Neuronal stem cell (in vitro differentiated cells): ENCODE measurements at regions not wholly inside any gene's neighbourhood (a gene's known extent, or its start where the extent isn't known, plus 50 kb on each side); places are given as distances from the start of the nearest gene placed in this dataset.

Source experiments
- DNase-seq: peaks from one replicate; pipeline ENCODE4 v3.0.0-alpha.2; 2013; ENCODE audit warnings: low spot score
- H2AFZ ChIP-seq: one replicate; pipeline ENCODE4 v1.6.1; 2013; ENCODE audit warnings: mild to moderate bottlenecking, low read length, inconsistent platforms
- H2AK5ac ChIP-seq: 2 replicates; pipeline ENCODE4 v1.6.1; 2013; ENCODE audit warnings: low read depth, mild to moderate bottlenecking, inconsistent platforms, low read length, moderate library complexity, mixed read lengths
- H2BK120ac ChIP-seq: 2 replicates; pipeline ENCODE4 v1.6.1; 2013; ENCODE audit warnings: low read depth, mild to moderate bottlenecking, inconsistent platforms, low read length, moderate library complexity, mixed read lengths
- H2BK12ac ChIP-seq: one replicate; pipeline ENCODE4 v1.6.1; 2013; ENCODE audit warnings: low read length, inconsistent platforms
- H2BK15ac ChIP-seq: 2 replicates; pipeline ENCODE4 v1.6.1; 2013; ENCODE audit warnings: mild to moderate bottlenecking, low read length, inconsistent platforms, mixed read lengths
- H2BK5ac ChIP-seq: one replicate; pipeline ENCODE4 v1.6.1; 2013; ENCODE audit warnings: inconsistent platforms, mild to moderate bottlenecking, low read length, moderate library complexity
- H3K14ac ChIP-seq: one replicate; pipeline ENCODE4 v1.6.1; 2013; ENCODE audit warnings: low read length, inconsistent platforms
- H3K18ac ChIP-seq: 2 replicates; pipeline ENCODE4 v1.6.1; 2013; ENCODE audit warnings: low read length, inconsistent platforms
- H3K23ac ChIP-seq: 2 replicates; pipeline ENCODE4 v1.6.1; 2013; ENCODE audit warnings: low read depth, mild to moderate bottlenecking, mixed read lengths, low read length, inconsistent platforms; ENCODE audit not compliant: poor library complexity
- H3K27ac ChIP-seq: replicated peaks from 3 replicates; pipeline ENCODE4 v1.5.1; 2013; ENCODE audit warnings: low read length, inconsistent platforms
- H3K27me3 ChIP-seq, 3 experiments: 2 replicates each; pipeline ENCODE4 v1.6.1; 2013; ENCODE audit warnings: low read length in 3 of 3, mild to moderate bottlenecking in 2 of 3, inconsistent platforms in 1 of 3, low read depth in 1 of 3, mixed read lengths in 1 of 3, moderate library complexity in 1 of 3; ENCODE audit not compliant: control insufficient read depth in 3 of 3, insufficient read depth in 3 of 3
- H3K36me3 ChIP-seq, 2 donors: replicated peaks in 1 of 2; 2 replicates each; pipeline ENCODE4 v1.6.1; 2013; ENCODE audit warnings: low read length in 2 of 2; ENCODE audit not compliant: control insufficient read depth in 2 of 2, insufficient read depth in 2 of 2
- H3K4ac ChIP-seq: 2 replicates; pipeline ENCODE4 v1.6.1; 2013; ENCODE audit warnings: inconsistent platforms, mild to moderate bottlenecking, low read length, moderate library complexity
- H3K4me1 ChIP-seq, 2 donors: 1 replicate in 1 of 2; 2 replicates in 1 of 2; pipeline ENCODE4 v1.6.1; 2013; ENCODE audit warnings: low read length in 2 of 2, low read depth in 1 of 2; ENCODE audit not compliant: control insufficient read depth in 2 of 2, insufficient read depth in 1 of 2
- H3K4me2 ChIP-seq: one replicate; pipeline ENCODE4 v1.6.1; 2013; ENCODE audit warnings: mild to moderate bottlenecking, low read length, inconsistent platforms; ENCODE audit not compliant: insufficient read depth, poor library complexity, severe bottlenecking
- H3K4me3 ChIP-seq, 2 donors: 2 replicates each; pipeline ENCODE4 v1.5.1; 2013; ENCODE audit warnings: low read length in 2 of 2, mild to moderate bottlenecking in 2 of 2, inconsistent platforms in 1 of 2, moderate library complexity in 1 of 2
- H3K79me1 ChIP-seq: one replicate; pipeline ENCODE4 v1.6.1; 2013; ENCODE audit warnings: low read depth, mild to moderate bottlenecking, inconsistent platforms, low read length, moderate library complexity
- H3K9ac ChIP-seq: one replicate; pipeline ENCODE4 v1.6.1; 2013; ENCODE audit warnings: mild to moderate bottlenecking, low read depth, low read length, inconsistent platforms; ENCODE audit not compliant: poor library complexity
- H3K9me3 ChIP-seq, 2 donors: replicated peaks in 1 of 2; 2 replicates each; pipeline versions ENCODE3 to v1.6.1; 2013; ENCODE audit warnings: low read length in 2 of 2, mild to moderate bottlenecking in 2 of 2, inconsistent platforms in 1 of 2, low read depth in 1 of 2, mixed read lengths in 1 of 2, moderate library complexity in 1 of 2; ENCODE audit not compliant: control insufficient read depth in 2 of 2, insufficient read depth in 1 of 2
- H4K8ac ChIP-seq: one replicate; pipeline ENCODE4 v1.6.1; 2013; ENCODE audit warnings: low read depth, mild to moderate bottlenecking, inconsistent platforms, low read length, moderate library complexity
- H4K91ac ChIP-seq: one replicate; pipeline ENCODE4 v1.6.1; 2013; ENCODE audit warnings: low read length, low read depth, mild to moderate bottlenecking, inconsistent platforms; ENCODE audit not compliant: poor library complexity
- WGBS, 2 donors: extraction: QIAGEN DNeasy Blood & Tissue Kit; methylation state at CpG; one replicate each; pipeline ENCODE4 v1.1.7; 2013; ENCODE audit warnings: missing lambda C conversion rate in 2 of 2, mixed read lengths in 1 of 2; ENCODE audit not compliant: insufficient read length in 2 of 2, insufficient replicate concordance in 1 of 2; ENCODE audit errors: extremely low coverage in 2 of 2; 5-methylcytosine and 5-hydroxymethylcytosine counted together

DNA sequence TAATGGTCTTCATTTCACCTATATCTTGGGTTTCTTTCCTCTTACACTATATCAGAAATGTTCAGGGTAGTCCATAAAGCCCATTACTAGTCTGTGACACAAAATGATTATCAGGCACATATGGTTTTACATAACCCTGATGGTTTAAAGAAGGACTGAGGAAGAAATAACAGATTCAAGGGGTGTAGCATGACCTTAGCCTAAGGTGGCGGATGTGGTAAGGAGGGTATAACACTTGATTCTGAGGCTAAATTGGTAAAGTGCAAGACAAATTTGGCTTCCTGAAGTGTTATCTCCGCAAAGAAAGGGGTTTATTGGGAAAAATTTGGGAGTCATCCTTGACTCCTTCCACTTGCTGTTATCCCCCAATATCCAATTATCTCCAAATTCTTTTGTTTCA is 388.2 kb upstream of the RPS23 start:
- no peak overlapping the region for H4K8ac ChIP-seq

DNA sequence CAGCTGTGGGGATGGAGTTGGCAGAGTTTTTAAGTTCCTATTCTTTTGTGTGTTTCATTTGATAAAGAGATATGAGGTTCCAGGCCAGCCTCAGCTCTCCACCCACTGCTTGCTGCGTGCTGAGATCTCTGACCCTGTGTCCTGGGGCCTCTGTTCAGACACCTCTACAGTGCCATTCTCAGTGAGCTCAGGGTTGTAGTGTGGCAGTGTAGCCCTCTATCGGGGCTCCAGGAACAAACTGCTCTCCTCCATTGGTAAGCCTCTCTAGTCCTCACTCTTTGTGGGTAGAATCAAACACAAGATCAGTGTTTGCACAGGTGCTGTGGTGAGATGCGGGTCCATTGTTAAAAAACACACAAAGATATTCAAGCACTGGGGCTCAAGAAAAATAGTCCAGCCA is 386.6 kb upstream of the RPS23 start:
- no peak overlapping the region for H2AK5ac ChIP-seq
- H3K9me3 ChIP-seq, result no peaks in the 10 kb centered on the region
- H3K4ac ChIP-seq, result no peak overlapping the region
- no peak overlapping the region for H2BK12ac ChIP-seq
- H3K14ac ChIP-seq, result no peak overlapping the region
- no peak overlapping the region for H2BK120ac ChIP-seq
- H3K27ac ChIP-seq, result no peak overlapping the region
- H3K27me3 ChIP-seq, result no peaks in the 10 kb centered on the region
- H3K18ac ChIP-seq, result no peak overlapping the region
- no peak overlapping the region for H3K4me3 ChIP-seq
- no peaks in the 10 kb centered on the region for H3K79me1 ChIP-seq
- no CpG with 5 or more reads among the region's 3 CpGs for WGBS, 2 donors
- no peak overlapping the region for H2BK15ac ChIP-seq
- DNase-seq, result no peak
- H2AFZ ChIP-seq, result peak overlapping the region; percentile 11
- no peak overlapping the region for H2BK5ac ChIP-seq
- peaks cover 1% of the 10 kb centered on the region in 2 donors for H3K4me1 ChIP-seq
- no peak overlapping the region for H4K8ac ChIP-seq
- no peaks in the 10 kb centered on the region for H3K36me3 ChIP-seq
- H3K4me2 ChIP-seq, result no peak overlapping the region
- no peak overlapping the region for H3K9ac ChIP-seq
- no peak overlapping the region for H3K23ac ChIP-seq
- H4K91ac ChIP-seq, result no peak overlapping the region

More for the DNA sequence above, 388.2 kb upstream of the RPS23 start:
- Histone ChIP-seq H2BK15ac (no peak overlapping the region), H2BK120ac (no peak overlapping the region), H2BK5ac (no peak overlapping the region), H2BK12ac (no peak overlapping the region), H3K14ac (no peak overlapping the region), H2AK5ac (no peak overlapping the region), H3K4me2 (no peak overlapping the region), H3K36me3 (no peaks in the 10 kb centered on the region), H3K4me1 (peaks cover 0 to 6% of the 10 kb centered on the region in 2 donors), H3K79me1 (no peaks in the 10 kb centered on the region), H4K91ac (no peak overlapping the region), H3K9ac (no peak overlapping the region), H3K4me3 (no peak overlapping the region), H3K9me3 (no peaks in the 10 kb centered on the region), H3K18ac (no peak overlapping the region), H3K27me3 (no peaks in the 10 kb centered on the region), H2AFZ (no peak overlapping the region), H3K27ac (no peak overlapping the region), H3K23ac (no peak overlapping the region), H3K4ac (no peak overlapping the region)
- no peak for DNase-seq
- WGBS, 2 donors, result no CpG with 5 or more reads among the region's 2 CpGs

DNA sequence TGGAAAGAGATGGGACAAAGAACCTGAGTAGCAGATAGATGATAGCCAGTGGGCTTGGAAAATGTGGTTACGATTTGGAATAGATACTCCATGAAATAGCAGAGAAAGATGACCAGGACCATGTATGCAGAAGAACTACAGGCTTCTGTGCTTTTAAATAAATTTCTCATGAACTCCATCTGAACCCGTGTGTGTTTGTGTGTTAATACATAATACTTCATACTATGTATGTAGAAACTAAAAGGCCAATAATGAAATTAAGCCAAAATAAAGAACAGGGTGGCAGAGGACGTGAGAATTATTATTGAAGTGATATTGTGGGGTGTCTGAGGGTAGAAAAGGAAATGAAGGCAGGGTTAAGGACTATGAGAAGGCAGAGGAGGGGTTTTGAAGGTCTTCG is 385.1 kb upstream of the RPS23 start:
- no peak overlapping the region for H3K4ac ChIP-seq
- no peaks in the 10 kb centered on the region for H3K9me3 ChIP-seq
- H3K4me2 ChIP-seq, result no peak overlapping the region
- WGBS, 2 donors, result 100% methylated on average over 1 of the region's 4 CpGs; no CpG with 5 or more reads in 1 of the 2 donors
- H2BK12ac ChIP-seq, result no peak overlapping the region
- H3K23ac ChIP-seq, result no peak overlapping the region
- no peaks in the 10 kb centered on the region for H3K79me1 ChIP-seq
- no peak overlapping the region for H3K4me3 ChIP-seq
- no peak overlapping the region for H2BK120ac ChIP-seq
- no peak overlapping the region for H2AFZ ChIP-seq
- H3K4me1 ChIP-seq, result peaks cover 0 to 1% of the 10 kb centered on the region in 2 donors
- no peak for DNase-seq
- H3K36me3 ChIP-seq, result no peaks in the 10 kb centered on the region
- H2AK5ac ChIP-seq, result peak overlapping the region; percentile 17
- no peak overlapping the region for H3K9ac ChIP-seq
- H3K18ac ChIP-seq, result no peak overlapping the region
- no peak overlapping the region for H3K14ac ChIP-seq
- H2BK15ac ChIP-seq, result no peak overlapping the region
- H3K27ac ChIP-seq, result no peak overlapping the region
- H4K8ac ChIP-seq, result no peak overlapping the region
- no peak overlapping the region for H4K91ac ChIP-seq
- no peaks in the 10 kb centered on the region for H3K27me3 ChIP-seq
- no peak overlapping the region for H2BK5ac ChIP-seq

DNA sequence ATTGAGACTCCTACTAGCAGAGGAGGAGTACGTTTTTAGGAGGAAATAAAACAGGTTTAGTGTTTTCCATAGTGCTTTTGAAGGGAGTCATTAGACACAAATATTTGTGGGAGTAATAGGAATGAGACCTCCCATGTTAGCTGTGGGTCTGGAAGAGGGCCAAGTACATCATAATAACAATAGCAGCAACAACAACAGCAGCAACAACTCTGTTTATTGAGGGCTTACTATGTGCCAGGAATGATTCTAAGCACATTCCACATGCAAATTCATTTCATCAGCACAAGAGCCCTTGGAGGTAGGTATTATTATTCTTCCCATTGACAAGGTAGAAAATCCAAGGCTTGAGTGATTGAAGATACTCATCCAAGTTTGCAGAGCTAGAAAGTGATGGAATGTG is 384.2 kb upstream of the RPS23 start:
- Histone ChIP-seq H3K18ac (no peak overlapping the region), H3K14ac (no peak overlapping the region), H3K9me3 (no peaks in the 10 kb centered on the region), H3K4me2 (no peak overlapping the region), H3K79me1 (no peaks in the 10 kb centered on the region), H3K9ac (no peak overlapping the region), H2BK5ac (no peak overlapping the region), H3K27ac (no peak overlapping the region), H3K4me1 (peaks cover 0 to 1% of the 10 kb centered on the region in 2 donors), H4K8ac (no peak overlapping the region), H3K4me3 (no peak overlapping the region), H2AK5ac (no peak overlapping the region), H2BK12ac (no peak overlapping the region), H4K91ac (no peak overlapping the region), H2BK120ac (no peak overlapping the region), H2BK15ac (no peak overlapping the region), H3K36me3 (no peaks in the 10 kb centered on the region), H3K4ac (no peak overlapping the region), H3K23ac (no peak overlapping the region), H3K27me3 (no peaks in the 10 kb centered on the region), H2AFZ (no peak overlapping the region)
- no peak for DNase-seq
- no CpG with 5 or more reads among the region's 1 CpG for WGBS, 2 donors
